H4 (cell line): ENCODE measurements at regions not wholly inside any gene's neighbourhood (a gene's known extent, or its start where the extent isn't known, plus 50 kb on each side); places are given as distances from the start of the nearest gene placed in this dataset.

Experiments used
- DNase-seq: peaks from one replicate; pipeline ENCODE4 v3.0.0-alpha.2; 2015; ENCODE audit warnings: low spot score

DNA sequence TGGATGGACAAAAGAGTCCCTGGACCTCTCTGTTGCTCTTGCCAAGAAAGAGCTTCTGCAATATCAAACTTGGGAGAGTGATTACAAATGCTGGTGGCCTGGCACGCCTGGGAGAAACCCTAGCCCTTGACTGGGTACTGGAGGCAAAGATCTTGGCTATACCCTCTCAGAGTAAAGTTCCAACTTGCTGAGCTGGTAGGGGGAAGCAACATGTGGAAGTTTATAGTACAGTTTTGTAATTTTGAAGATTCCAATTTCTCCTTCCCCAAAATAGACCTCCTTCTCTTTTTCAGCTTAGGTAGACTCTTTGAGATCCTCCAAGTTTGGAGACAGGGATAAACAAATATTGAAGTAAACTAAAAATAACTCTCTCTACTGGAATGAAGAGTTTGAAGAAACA lies 645.3 kb downstream of the NR4A2 start:
- no peak for DNase-seq

DNA sequence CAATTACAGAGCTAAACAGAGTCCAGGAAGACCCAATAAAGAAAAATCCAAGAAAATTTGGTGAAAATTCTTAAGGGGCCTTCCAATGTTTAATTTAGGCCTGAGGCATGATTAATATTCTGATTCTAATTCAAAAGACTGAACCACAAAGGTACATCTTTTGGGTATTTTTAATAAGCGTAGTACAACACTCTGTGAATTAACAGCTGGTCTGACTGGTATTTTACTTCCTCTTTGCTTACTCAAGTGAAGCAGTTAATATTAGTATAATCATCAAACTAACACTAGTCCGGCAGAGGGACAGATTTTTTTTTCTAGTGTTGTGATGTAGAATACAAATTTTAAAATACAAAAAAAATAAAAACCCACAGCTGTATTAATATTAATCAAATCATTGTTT lies 652.9 kb downstream of the NR4A2 start:
- DNase-seq = no peak

DNA sequence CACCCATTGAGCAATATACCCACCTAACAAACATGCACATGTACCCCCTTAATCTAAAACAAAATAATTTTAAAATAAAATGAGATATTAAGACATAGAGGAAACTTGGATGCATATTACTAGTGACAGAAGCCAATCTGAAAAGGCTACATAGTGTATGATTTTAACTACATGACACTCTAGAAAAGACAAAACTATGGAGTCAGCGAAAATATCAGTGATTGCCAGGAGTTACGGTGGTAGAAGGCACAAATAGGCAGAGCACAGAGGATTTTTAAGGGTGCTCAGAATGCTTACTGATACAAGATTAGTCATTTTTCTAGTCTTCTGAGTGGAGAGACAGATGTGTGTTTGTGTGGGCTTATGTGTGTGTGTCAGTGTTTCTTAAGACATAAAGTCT lies 656.6 kb downstream of the NR4A2 start:
- DNase-seq = no peak

DNA sequence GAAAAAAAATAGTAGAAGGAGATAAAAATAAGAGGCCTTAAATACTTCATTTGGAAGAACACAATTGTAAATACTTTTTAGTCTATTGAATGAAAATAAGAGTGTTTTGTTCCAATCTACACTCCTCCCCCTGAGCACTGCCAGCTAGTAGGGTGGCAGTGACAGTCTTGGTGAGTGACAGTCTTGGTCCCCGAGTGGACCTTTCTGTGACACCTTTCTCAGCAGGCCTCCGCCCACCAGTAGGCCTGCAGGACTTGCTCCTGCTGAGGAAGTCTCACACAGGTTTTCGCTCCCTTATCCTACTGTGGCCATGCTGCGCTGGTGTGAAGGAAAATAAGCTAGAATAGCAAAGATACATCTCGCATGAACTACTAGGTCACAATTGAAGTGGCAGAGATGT lies 666.8 kb downstream of the NR4A2 start:
- DNase-seq = no peak

DNA sequence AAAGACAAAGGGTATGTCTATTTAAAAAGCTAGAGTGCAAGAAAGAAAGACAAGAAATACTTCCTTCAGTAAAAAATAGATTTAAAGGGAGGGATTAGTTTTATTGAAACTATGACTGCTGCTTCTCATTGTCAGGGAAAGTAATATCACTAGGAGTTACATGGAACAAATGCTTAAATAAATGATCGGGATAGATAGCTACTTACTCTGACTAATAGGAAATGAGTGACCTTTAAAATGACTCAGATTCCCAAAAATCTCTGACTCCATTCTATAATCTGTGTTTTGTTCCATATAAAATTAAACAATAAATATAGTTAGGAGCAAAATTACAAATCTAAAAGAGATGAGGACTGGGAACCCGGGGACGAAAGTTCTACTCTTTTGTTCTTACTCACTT lies 669.3 kb downstream of the NR4A2 start:
- DNase-seq = no peak

DNA sequence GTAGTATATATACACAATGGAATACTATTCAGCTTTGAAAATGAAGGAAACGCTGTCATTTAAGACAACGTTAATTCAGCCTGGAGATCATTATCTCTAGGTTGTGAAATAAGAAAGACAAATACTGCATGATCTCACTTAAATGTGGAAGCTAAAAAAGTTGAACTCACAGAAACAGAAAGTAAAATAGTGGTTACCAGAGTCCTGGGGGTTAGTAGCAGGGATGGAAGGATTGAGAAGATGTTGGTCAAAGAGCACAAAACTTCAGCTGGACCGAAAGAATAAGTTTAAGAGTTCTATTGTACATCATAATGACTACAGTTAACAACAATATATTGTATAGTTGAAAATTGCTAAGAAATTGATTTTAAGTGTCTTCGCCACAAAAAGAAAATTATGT lies 670.3 kb downstream of the NR4A2 start:
- DNase-seq = no peak

DNA sequence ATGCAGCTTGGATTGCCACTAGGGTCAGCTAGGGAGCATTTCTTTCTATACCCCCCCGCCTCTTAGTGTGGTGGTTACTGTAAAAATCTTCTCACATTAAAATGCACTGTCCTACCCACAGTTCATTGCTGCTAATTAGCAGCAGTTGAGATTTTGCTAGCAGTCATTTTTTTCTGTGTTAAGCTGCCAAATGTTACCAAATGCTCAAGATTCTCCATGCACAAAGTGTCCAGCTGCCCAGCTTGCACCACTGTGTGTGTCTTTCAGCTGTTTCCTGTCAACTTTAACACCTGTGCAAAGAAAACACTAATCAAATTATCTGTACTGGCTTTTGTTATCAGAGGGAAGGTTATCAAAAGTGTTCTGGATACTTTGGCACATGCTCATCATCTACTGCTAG lies 679.3 kb downstream of the NR4A2 start:
- DNase-seq = no peak

DNA sequence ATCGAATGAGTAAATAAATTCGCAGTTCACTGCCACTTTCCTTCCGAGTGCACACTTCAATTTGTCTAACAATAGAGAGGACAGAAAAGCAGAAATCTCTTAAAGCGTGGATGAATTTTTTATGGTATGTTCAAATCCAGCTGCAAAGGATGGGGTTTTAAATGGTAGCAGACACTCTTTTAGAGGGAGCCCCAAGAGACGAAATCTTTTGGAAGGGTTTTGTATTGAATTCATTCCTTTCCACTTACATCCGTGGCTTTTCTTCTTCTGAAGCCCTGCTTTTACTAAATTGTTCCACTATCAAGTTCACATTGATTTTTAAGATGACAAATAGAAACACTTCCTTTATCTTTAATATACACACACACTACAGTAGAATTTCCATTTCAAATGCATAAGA lies 680.7 kb downstream of the NR4A2 start:
- no peak for DNase-seq

DNA sequence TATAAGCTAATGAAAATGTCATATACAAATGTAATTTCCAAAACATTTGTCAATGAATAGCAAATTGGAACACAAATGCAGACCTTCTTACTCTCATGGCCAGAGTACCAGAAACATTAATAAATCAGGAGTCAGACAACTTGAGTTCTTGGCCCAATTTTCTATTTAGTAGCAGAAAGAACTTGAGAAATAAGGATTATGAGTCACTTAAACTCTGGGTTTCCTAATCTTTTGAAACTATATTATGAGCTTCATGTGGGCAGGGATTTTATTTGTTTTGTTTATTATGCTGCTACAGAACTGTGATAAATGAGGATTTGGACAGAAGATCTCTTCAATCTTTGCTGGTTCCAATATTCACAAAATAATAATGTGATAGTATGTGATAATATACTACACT lies 686.7 kb downstream of the NR4A2 start:
- peak; percentile 3 for DNase-seq

DNA sequence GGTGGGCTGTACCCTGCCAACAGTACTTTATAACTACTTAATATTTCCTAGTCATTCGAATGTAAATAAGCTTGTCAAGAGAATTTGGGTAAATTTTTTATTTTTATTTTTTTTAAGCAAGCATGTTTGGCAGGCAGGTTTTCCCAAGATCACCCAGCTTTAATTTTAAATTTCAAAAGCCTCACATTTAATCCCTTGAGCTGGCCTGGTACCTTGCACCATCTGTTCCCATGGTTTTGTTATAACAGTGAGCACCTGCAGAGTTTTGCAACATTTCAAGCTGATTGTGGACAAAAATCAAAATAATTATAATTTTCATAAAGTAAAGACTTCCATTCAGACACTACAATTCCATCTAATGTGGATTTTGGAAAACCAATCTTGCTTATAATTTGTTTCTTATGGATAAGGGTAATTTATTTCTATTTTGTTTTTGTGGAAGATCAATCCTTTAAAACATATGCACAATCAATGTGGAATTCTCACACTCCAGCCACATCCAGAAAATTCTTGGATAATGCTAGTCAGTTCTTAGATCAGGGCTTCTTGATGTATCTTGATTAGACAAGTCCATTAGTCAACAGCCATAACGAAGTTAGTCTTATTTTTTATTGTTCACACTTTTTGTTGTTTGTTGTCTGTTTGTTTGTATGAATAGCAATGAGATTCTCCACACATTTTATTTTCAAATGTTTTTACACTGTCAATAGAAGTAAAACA lies 689.3 kb downstream of the NR4A2 start:
- DNase-seq = no peak

DNA sequence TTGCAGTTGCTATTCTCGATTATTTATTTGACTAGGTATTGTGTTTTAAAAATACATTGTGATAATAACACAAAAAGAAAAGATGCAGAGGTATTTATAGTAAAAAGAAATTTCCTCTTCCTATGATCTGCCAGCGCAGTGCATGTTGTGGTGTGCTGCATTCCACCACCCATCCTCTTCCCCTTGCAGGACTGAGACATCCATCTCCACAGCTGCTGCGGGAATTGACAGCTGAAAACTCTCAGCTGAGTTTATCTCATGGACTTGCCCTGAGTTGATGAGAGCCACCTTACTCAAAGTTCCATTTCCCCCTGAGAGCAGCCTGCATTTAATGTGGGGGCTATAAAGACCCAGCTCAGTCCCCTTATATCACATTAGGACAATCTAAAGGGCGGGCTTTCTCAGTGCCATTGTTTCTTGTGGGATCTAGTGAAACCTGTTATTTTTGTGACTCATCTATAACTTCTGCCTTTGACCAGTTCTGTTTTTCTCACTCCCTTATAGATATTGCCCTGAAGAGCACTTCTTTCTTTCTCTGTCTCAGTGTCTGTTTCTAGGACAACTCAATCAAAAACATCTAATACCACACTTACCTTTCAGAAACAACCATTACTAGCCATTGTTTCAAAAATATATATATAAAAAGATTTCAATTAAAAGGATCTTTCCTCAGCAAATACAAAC lies 698.5 kb downstream of the NR4A2 start:
- no peak for DNase-seq

DNA sequence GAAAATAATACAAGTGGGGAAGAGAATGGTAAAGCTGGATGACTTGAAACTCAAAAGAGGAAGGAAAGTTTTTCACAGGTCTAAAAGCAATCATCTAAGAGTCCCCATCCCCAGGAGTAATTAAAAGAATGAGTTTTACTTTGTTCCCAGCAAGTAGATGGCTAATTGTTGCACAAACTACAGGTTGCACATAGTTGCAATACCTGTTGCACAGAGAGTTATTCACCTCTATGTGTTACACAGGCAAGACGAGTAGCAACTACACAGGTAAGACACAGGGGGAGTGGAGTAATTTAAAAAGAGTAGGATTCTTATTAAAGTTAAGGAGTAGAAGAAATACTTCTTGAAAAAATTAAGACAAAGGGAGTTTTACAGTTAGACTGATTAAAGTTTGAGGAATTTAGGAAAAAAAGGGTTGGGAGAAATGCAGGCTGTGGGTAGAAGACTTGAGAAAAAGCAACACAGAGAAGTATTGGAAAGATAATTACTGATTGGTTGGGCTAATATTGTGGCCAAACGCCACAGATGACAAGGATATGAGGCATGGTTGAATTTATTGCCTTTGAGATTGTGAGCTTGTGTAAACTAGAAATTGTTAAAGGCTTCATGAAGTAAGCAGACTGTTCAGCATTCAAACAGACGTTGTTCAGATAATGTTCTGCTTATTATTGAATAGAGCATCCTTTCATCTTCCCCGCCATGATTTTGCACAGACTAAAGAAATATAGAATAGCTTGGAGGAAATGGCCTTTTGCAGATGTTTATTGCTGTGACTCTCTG lies 699.3 kb downstream of the NR4A2 start:
- DNase-seq = no peak

DNA sequence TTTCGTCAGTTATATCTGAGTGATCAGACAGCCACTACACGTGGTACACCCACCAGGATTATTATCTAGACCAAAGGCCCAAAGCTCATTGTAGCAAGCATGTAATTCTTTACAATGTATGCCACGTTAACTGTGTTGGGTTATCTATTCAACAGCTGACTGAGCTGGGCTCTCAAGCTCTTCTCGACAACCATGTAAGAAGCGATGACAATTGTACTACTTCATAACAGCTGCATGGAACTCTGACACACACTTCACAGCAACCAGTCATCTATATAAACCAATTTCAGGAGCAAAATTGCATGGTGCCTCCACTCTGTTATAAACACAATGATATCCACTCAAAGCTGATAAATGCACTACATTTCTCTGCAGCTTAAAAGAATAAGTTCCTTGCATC lies 701.8 kb downstream of the NR4A2 start:
- no peak for DNase-seq

DNA sequence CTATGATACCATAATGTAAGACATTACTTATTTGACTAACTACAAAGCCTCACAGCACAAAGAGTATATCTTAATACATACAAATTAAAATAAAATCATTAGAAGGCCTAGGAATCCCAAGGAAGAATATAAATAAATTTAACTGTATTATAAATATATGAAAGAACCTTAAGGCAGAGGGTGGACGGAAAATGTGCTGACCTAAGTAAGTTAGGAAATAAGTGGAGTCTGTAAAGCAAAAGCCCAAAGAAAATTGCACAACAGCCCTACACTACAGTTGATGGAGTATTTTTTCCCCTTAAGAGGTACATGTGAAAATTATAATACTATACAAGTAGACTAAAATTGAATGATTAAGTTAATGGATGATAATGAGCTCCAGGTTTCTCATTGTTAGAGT lies 710.1 kb downstream of the NR4A2 start:
- DNase-seq = no peak

DNA sequence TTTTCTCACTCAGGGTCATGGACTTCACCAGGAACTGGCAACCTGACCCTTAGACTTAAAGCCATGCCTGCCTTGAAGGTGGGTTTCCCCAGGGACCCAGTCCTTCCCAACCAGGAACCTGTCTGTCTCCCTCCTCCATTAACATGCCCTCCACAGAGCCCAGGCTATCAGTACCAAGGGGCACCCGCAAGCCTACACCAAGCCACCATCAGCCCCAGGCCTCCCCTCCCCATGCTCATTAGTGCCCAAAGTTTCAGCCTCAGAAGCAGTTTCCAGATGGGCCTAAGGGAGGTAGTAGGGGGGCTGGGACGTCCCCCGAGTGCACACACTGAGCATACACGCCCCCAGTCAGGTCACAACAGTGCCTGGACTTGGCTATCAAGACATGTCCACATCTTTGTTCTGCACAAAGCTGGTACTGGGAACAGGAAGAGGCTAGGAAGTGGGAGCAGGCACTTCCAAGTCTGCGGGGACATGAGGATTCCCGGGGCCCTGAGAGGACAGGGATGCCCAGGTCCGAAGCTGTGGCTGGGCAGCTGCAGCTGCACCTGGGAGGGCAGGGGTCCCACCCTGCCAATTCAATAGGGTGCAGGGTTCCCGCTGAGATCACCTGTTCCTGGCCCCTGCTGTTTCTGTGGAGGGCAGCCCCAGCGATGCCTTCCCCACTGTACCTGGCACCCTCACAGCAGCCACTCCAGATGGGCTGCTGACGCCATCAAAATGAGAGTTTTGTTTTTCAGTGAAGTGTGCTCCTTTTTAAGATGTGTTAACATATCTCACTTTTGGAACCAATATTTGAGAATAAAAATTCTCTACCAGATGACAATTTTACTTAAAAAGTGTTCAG lies 731.4 kb downstream of the NR4A2 start:
- DNase-seq = no peak

DNA sequence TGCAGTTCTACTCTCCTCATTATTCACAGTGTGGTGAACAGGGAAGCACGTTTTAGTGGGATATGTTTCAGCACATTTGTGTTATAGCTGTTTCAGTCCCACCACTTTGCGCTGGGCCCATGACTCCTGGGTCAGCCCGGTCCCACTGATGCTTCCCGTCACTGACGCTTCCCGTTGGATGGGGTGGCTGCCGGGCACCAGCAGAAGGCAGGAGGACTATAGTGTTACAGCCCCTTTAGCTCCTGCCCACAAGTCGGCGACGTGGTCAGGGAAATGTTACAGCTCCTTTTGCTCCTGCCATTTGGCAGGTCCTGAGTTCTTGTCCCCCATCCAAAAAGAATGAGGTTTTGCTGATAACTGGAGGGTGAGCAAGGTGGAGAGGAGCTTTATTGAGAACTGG lies 732.2 kb downstream of the NR4A2 start:
- no peak for DNase-seq

DNA sequence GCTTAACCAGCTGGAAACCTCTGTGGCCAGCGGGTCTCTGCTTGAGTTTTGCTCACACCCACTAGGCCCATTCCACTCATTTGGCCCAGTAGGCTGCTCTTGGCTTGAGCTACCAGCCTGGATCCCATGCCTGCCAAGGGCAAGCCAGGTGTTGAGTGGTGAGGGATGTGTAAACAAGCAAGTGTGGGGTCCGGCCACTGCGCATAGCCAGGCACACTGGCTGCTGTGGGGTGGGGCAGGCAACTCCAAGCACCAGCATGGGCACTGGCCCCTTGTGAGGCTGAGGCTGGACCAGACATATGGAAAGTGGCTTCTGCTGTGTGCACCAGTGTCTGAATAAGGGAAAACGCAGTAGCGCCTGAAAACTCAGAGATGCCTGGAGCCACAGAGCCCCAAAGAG lies 732.7 kb downstream of the NR4A2 start:
- DNase-seq = no peak

DNA sequence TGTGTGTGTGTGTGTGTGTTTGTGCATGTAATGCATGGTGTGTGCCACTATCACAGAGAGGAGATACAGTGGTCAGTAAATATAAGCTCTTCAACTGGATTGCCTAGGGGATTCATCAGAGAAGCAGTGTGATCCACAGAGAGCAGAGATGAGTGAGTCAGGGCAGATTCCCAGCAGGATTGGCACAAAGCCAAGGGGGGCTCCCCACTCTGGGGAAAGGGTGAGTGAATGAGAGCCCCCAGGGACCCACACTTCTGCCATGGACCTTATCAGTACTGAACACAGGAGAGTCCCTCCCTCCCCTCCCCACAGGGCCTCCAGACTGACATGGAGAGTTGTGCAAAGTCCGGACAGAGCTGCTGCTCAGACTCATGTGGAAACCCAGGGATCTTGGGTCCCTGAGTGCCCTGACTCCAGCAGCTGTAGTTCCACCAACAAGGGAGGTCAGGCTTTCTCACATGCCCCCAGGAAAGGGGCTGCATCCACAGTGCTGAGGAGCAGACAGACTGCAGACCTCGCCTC lies 748.8 kb downstream of the NR4A2 start:
- no peak for DNase-seq

DNA sequence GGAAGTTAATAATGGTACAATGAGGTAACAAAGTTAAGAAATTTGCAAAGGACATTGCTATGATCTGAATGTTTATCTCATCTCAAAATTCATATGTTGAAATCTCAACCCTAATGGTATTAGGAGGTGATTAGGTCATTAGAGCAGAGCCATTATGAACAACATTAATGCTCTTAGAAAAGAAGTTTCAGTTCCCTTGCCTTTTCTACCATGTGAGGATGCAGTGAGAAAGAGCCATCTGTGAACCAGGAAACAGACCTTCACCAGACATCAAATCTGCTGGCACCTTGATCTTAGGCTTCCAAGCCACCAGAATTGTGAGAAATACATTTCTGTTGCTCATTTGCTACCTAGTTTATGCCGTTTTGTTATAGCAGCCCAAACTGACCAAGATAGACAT lies 757.6 kb downstream of the NR4A2 start:
- DNase-seq = no peak

DNA sequence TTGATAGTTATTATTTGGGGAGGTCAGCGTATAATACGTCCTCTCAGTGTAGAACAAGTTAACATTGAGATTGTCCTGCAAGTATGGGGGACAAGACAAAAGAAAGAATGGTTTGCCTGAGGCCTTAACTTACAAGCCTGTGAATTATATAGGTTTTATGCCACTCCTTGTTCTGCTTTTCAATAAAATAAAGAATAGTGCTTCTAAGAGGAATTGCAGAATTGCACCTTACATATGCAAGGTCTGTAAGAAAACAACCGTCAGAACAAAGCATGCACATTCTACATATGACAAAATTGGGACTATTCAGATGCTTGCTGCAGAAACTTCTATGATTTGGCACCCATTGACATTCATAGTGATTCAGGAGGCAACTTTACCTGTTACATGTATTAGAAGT lies 785.0 kb downstream of the NR4A2 start:
- no peak for DNase-seq

DNA sequence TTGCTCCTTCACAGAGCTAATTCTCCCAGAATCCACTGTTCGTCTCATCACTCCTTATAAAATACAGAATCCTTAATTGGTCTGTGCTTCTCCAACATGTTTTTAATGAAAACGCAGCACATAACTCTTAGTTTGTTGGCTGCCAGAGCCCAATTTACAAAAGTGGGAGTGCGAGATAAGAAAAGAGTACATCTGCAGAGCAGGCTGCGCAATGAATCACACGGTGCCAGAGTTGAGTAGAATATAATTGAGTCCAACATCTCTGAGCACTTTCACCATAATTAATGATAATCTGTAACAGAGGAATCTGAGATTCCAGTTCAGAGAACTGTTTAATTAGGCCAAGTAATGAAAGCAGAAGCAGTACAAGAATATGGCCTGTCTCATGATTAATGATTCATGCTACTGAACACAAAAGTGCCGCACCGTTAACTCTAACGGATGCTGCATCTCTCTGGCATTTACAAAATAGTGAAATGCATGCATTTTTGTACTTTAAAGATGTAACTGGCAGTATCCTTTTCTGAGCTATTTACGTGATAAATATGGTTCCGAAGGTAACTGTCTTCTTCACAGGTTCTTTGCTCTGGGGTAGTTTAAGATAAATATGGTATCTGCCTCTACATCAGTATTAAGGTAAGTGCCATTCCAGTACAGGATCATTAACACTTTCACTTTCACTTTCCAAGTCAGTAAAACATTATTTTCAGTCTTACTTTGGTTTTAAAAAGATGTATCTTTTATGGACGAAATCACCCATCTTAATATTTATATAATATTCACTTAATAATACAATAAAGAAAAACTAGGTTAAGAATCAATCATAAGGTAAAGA lies 785.6 kb downstream of the NR4A2 start:
- peak; percentile 19 for DNase-seq
